ENCODE measurements at regions not wholly inside any gene's neighbourhood (a gene's known extent, or its start where the extent isn't known, plus 50 kb on each side); places are given as distances from the start of the nearest gene placed in this dataset.

DNA sequence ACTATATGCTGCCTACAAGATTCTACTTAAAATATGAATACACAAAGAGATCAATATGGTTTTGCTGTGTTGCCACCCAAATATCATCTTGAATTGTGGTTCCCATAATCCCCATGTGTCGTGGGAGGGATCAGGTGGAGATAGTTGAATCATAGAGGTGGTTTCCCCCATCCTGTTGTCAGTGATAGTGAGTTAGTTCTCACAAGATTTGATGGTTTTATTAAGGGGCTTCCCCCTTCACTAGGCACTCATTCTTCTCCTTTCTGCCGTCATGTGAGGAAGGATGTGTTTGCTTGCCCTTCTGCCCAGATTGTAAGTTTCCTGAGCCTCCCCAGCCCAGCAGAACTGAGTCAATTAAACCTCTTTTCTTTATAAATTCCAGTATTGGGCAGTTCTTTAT is 654.4 kb upstream of the NR5A2 start:
- Mint-ChIP-seq H3K36me3 (ENCODE audit: low read depth) (no peaks in the 10 kb centered on the region), H3K9me3 (peaks cover 7% of the 10 kb centered on the region), H3K4me3 (no peak overlapping the region), H3K27ac (ENCODE audit: unreplicated experiment) (no peak overlapping the region), H3K4me1 (no peaks in the 10 kb centered on the region), H3K27me3 (ENCODE audit: low read depth) (no peaks in the 10 kb centered on the region)
- DNase-seq (ENCODE audit: low read depth, low spot score): no peak
- TF ChIP-seq, protein P1, sequence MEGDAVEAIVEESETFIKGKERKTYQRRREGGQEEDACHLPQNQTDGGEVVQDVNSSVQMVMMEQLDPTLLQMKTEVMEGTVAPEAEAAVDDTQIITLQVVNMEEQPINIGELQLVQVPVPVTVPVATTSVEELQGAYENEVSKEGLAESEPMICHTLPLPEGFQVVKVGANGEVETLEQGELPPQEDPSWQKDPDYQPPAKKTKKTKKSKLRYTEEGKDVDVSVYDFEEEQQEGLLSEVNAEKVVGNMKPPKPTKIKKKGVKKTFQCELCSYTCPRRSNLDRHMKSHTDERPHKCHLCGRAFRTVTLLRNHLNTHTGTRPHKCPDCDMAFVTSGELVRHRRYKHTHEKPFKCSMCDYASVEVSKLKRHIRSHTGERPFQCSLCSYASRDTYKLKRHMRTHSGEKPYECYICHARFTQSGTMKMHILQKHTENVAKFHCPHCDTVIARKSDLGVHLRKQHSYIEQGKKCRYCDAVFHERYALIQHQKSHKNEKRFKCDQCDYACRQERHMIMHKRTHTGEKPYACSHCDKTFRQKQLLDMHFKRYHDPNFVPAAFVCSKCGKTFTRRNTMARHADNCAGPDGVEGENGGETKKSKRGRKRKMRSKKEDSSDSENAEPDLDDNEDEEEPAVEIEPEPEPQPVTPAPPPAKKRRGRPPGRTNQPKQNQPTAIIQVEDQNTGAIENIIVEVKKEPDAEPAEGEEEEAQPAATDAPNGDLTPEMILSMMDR (conservative IDR thresholded peaks at IDR 0.05): no peak

DNA sequence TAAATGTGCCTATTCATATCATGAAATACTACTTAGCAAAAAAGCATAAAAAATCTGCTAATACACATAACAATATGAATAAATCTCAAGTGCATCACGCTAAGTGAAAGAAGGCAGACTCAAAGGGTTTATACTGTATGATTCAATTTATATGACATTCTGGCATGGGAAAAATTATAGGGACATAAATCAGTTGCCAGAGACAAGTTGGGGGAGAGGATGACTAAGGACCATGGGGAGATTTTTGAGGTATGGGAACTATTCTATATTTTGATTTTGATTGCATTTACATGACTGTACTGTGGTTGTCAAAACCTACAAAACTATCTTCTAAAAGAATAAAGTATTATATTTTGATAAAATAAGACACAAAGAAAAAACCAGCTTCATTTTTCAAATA is 650.3 kb upstream of the NR5A2 start:
- no peak overlapping the region for H3K27ac Mint-ChIP-seq (ENCODE audit: unreplicated experiment)
- no peaks in the 10 kb centered on the region for H3K4me1 Mint-ChIP-seq
- no peaks in the 10 kb centered on the region for H3K36me3 Mint-ChIP-seq (ENCODE audit: low read depth)
- H3K9me3 Mint-ChIP-seq: peaks cover 2% of the 10 kb centered on the region
- no peak overlapping the region for H3K4me3 Mint-ChIP-seq
- DNase-seq (ENCODE audit: low read depth, low spot score): no peak
- TF ChIP-seq, protein P1 (conservative IDR thresholded peaks at IDR 0.05): no peak
- H3K27me3 Mint-ChIP-seq (ENCODE audit: low read depth): no peaks in the 10 kb centered on the region

DNA sequence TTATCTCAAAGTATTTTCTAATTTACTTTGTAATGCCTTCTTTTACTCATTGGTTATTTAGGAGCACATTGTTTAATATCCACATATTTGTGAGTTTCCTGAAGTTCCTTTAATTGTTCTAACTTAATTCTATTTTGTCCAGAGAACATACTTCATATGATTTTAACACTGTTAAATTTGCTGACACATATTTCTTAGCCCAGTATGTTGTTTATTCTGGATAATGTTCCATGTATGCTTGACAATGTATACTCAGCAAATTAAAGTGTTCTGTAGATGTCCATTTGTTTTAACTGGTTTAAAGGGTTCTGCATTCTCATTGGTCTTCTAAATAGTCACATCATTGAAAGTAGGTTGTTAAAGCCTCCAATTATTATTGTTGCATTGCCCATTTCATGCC is 643.7 kb upstream of the NR5A2 start:
- DNase-seq (ENCODE audit: low read depth, low spot score): no peak
- no peaks in the 10 kb centered on the region for H3K27me3 Mint-ChIP-seq (ENCODE audit: low read depth)
- TF ChIP-seq, protein P1 (conservative IDR thresholded peaks at IDR 0.05): no peak
- H3K36me3 Mint-ChIP-seq (ENCODE audit: low read depth): no peaks in the 10 kb centered on the region
- no peaks in the 10 kb centered on the region for H3K4me1 Mint-ChIP-seq
- H3K9me3 Mint-ChIP-seq: no peaks in the 10 kb centered on the region
- no peak overlapping the region for H3K4me3 Mint-ChIP-seq
- H3K27ac Mint-ChIP-seq (ENCODE audit: unreplicated experiment): no peak overlapping the region

DNA sequence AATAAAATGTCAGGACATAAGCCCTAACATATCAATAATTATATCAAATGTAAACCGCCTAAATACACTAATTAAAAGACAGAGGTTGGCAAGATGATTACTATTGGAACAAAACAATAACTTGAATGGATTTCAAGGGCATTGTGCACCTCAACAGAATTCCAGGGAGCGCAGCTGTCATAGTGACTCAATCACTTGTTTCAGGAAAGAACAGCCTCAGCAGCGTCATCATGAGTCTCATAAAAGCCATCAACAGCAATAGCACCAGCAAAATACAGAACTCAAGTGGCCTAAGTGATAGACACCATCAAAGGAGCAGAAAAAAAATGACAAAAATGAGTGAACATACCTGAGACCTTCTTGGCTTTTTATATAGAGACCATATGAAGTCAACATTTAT is 632.7 kb upstream of the NR5A2 start:
- Mint-ChIP-seq H3K4me1 (peaks cover 4% of the 10 kb centered on the region), H3K4me3 (no peak overlapping the region), H3K27me3 (ENCODE audit: low read depth) (no peaks in the 10 kb centered on the region), H3K9me3 (peaks cover 9% of the 10 kb centered on the region), H3K27ac (ENCODE audit: unreplicated experiment) (no peak overlapping the region), H3K36me3 (ENCODE audit: low read depth) (no peaks in the 10 kb centered on the region)
- no peak for DNase-seq (ENCODE audit: low read depth, low spot score)
- TF ChIP-seq, protein P1 (conservative IDR thresholded peaks at IDR 0.05): no peak

DNA sequence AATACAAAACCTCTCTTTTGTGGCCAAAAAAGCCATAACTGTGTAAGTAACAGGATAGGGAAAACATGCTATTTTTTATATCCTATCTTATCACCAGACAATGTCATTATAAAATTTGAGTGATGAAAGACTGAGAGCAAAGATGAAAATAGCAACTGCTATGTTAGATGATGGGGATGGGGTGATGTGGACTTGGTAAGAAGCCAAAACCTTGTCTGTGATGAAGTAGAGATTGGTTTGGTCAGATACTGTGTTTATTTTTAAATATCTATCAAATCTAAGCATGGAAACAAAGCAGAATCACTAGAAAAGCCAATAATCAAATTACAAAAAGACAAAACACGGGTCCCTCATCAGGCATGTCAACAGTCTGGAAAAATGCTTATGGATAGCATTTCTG is 631.1 kb upstream of the NR5A2 start:
- Mint-ChIP-seq H3K4me1 (peaks cover 4% of the 10 kb centered on the region), H3K4me3 (no peak overlapping the region), H3K27me3 (ENCODE audit: low read depth) (no peaks in the 10 kb centered on the region), H3K36me3 (ENCODE audit: low read depth) (no peaks in the 10 kb centered on the region), H3K27ac (ENCODE audit: unreplicated experiment) (no peak overlapping the region), H3K9me3 (peaks cover 5% of the 10 kb centered on the region)
- TF ChIP-seq, protein P1 (conservative IDR thresholded peaks at IDR 0.05): no peak
- DNase-seq (ENCODE audit: low read depth, low spot score): no peak

Data from neural crest cell (in vitro differentiated cells).